HG03575 (cell line): ENCODE measurements at regions not wholly inside any gene's neighbourhood (a gene's known extent, or its start where the extent isn't known, plus 50 kb on each side); places are given as distances from the start of the nearest gene placed in this dataset.
"Not testable (repeated sequence)": the region's sequence is repeated elsewhere in the genome, so short reads cannot be mapped to it uniquely, and the experiment has no call there.

Experiments used
- ATAC-seq: cut with Tn5 transposase; IDR thresholded peaks from one replicate; pipeline ENCODE4 v1.9.1; 2021; ENCODE audit not compliant: unreplicated experiment, insufficient number of reproducible peaks, low FRiP score; ENCODE audit errors: extremely low read depth

- ATAC-seq = no peak
Observed at GRCh38 chr3:109933576-109933975, 596.2 kb upstream of the DPPA4 start.

GRCh38 chr3:109939817-109940216, 602.5 kb upstream of the DPPA4 start:
- no peak for ATAC-seq

GRCh38 chr3:109943181-109943580, 605.8 kb upstream of the DPPA4 start:
- no peak for ATAC-seq

- ATAC-seq = no peak
Observed at GRCh38 chr3:109944836-109945235, 607.5 kb upstream of the DPPA4 start.

- no peak for ATAC-seq
Observed at GRCh38 chr3:109952924-109953323, 615.6 kb upstream of the DPPA4 start.

GRCh38 chr3:109963831-109964230, 626.5 kb upstream of the DPPA4 start:
- no peak for ATAC-seq

GRCh38 chr3:109973733-109974132, 636.4 kb upstream of the DPPA4 start:
- ATAC-seq = no peak

- ATAC-seq = no peak
Observed at GRCh38 chr3:109977897-109978296, 640.6 kb upstream of the DPPA4 start.

GRCh38 chr3:109982201-109982600, 644.9 kb upstream of the DPPA4 start:
- no peak for ATAC-seq

- ATAC-seq = no peak
Observed at GRCh38 chr3:109984976-109985375, 647.6 kb upstream of the DPPA4 start.

- ATAC-seq = no peak
Observed at GRCh38 chr3:109985943-109986555, 648.7 kb upstream of the DPPA4 start.

GRCh38 chr3:109994853-109995252, 657.5 kb upstream of the DPPA4 start:
- no peak for ATAC-seq

- no peak for ATAC-seq
Observed at GRCh38 chr3:109995377-109995776, 658.0 kb upstream of the DPPA4 start.

- ATAC-seq = not testable (repeated sequence)
Observed at GRCh38 chr3:110001905-110002304, 664.6 kb upstream of the DPPA4 start.

GRCh38 chr3:110006913-110007312, 669.6 kb upstream of the DPPA4 start:
- ATAC-seq = no peak

- no peak for ATAC-seq
Observed at GRCh38 chr3:110015231-110015963, 678.1 kb upstream of the DPPA4 start.

GRCh38 chr3:110016235-110016815, 679.0 kb upstream of the DPPA4 start:
- ATAC-seq = no peak

- no peak for ATAC-seq
Observed at GRCh38 chr3:110017304-110017703, 680.0 kb upstream of the DPPA4 start.

- ATAC-seq = no peak
Observed at GRCh38 chr3:110021659-110022058, 684.3 kb upstream of the DPPA4 start.

GRCh38 chr3:110023022-110023421, 685.7 kb upstream of the DPPA4 start:
- ATAC-seq = not testable (repeated sequence)
